ENCODE measurements at regions not wholly inside any gene's neighbourhood (a gene's known extent, or its start where the extent isn't known, plus 50 kb on each side); places are given as distances from the start of the nearest gene placed in this dataset.
A peak's percentile ranks its signal among the peaks of the same experiment; 100 is the strongest.

- POLR2A ChIA-PET: no interaction called here
- peaks cover 14% of the 10 kb centered on the region for H3K9me3 Mint-ChIP-seq
- H3K27me3 Mint-ChIP-seq (ENCODE audit: low read depth): no peaks in the 10 kb centered on the region
- no peak for ATAC-seq
- H3K36me3 Mint-ChIP-seq: peaks cover 9% of the 10 kb centered on the region
- no peak for DNase-seq (ENCODE audit: low spot score)
- H3K4me1 Mint-ChIP-seq: peaks cover 57% of the 10 kb centered on the region
- CTCF ChIA-PET: interaction anchor here (1.0 to 1.4 kb wide), 4 partner anchors 16 to 552 kb away, joined by 3 to 6 read pairs (median 4); no protein-coding TSS in a partner anchor
- no peak overlapping the region for H3K4me3 Mint-ChIP-seq
- 0 out of 2 replicates have a peak overlapping the region, but pooled peaks have one; percentile 20 for H3K27ac Mint-ChIP-seq
- no peak for TF ChIP-seq ERG (CRISPR knock-in tag; IDR thresholded peaks at IDR 0.05)
- TF ChIP-seq CDX4 (CRISPR knock-in tag; IDR thresholded peaks at IDR 0.05; ENCODE audit: borderline replicate concordance): no peak
- TF ChIP-seq ATF6 (CRISPR knock-in tag; IDR thresholded peaks at IDR 0.05): no peak
- no peak for TF ChIP-seq NR3C1 (CRISPR knock-in tag; conservative IDR thresholded peaks at IDR 0.05; ENCODE audit: low read depth)
- TF ChIP-seq FOXP4 (CRISPR knock-in tag; IDR thresholded peaks at IDR 0.05): no peak
- TF ChIP-seq TP53 (CRISPR knock-in tag; IDR thresholded peaks at IDR 0.05): no peak
- TF ChIP-seq ZNF317 (CRISPR knock-in tag; IDR thresholded peaks at IDR 0.05; ENCODE audit: borderline replicate concordance, low read depth): no peak
- TF ChIP-seq ZNF219 (CRISPR knock-in tag; IDR thresholded peaks at IDR 0.05; ENCODE audit: borderline replicate concordance): no peak
- TF ChIP-seq SMAD3 (CRISPR knock-in tag; IDR thresholded peaks at IDR 0.05; ENCODE audit: borderline replicate concordance): no peak
- no peak for TF ChIP-seq CTCF (IDR thresholded peaks at IDR 0.05)
- no peak for TF ChIP-seq IRF2 (CRISPR knock-in tag; IDR thresholded peaks at IDR 0.05; ENCODE audit: borderline replicate concordance, low read depth)
- TF ChIP-seq PRDM15 (CRISPR knock-in tag; IDR thresholded peaks at IDR 0.05): no peak
- TF ChIP-seq STAT6 (CRISPR knock-in tag; conservative IDR thresholded peaks at IDR 0.05; ENCODE audit: low read depth): no peak
- no peak for TF ChIP-seq ZNF416 (CRISPR knock-in tag; IDR thresholded peaks at IDR 0.05)
- no peak for TF ChIP-seq ESRRA (CRISPR knock-in tag; IDR thresholded peaks at IDR 0.05; ENCODE audit: borderline replicate concordance)
- no peak for TF ChIP-seq ATF3 (CRISPR knock-in tag; conservative IDR thresholded peaks at IDR 0.05)
Observed at GRCh38 chr12:46676797-46677520, 148.8 kb downstream of the SLC38A4 start.

Data from WTC11 (cell line).